ENCODE measurements at regions not wholly inside any gene's neighbourhood (a gene's known extent, or its start where the extent isn't known, plus 50 kb on each side); places are given as distances from the start of the nearest gene placed in this dataset.
"Not testable (repeated sequence)": the region's sequence is repeated elsewhere in the genome, so short reads cannot be mapped to it uniquely, and the experiment has no call there.

GRCh38 chr6:9810286-9810685 is 604.6 kb downstream of the TFAP2A start:
- DNase-seq (ENCODE audit: low spot score): no peak

DNA sequence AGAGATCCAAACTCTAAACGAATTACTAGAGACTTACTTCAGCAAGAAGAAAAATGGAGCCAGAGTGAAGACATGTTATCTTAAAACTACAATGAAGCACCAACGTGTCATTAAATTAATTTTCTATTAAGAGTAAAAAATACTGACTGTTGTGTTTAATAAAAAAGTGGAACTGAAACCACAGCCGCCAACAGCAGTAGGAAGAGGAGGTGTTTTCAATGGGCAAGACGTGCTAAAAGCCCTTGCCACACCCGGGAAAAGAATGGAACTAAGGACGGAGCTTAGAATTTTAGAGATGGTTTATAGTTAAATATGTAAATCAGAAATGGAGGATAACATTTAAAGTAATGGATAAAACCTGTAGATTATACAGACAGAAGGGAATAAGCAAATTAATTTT is 608.7 kb downstream of the TFAP2A start:
- no peak for DNase-seq (ENCODE audit: low spot score)

GRCh38 chr6:9801249-9801754 is 613.6 kb downstream of the TFAP2A start:
- no peak for DNase-seq (ENCODE audit: low spot score)

GRCh38 chr6:9799582-9799981 is 615.3 kb downstream of the TFAP2A start:
- DNase-seq (ENCODE audit: low spot score): no peak

GRCh38 chr6:9796827-9797226 is 618.0 kb downstream of the TFAP2A start:
- DNase-seq (ENCODE audit: low spot score): no peak

DNA sequence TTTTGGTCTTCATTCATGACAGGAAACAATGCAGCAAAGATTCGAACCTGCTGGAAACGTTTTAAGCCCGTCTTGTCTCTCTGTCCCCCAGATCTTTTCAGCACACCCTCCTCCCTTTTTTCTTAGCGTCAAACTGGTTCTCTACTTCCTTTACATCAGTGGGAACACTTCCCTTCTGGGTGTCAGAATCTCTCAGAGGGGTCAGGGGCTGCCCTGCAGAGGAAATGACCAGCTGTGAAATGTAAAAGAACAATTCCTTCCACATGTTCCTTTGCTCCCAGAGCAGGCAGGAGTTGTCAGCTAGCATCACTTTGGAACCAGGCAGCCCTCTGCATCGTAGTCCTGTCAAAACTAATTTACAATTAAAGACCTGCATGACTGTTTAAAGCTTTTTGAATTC is 619.0 kb downstream of the TFAP2A start:
- no peak for DNase-seq (ENCODE audit: low spot score)

DNA sequence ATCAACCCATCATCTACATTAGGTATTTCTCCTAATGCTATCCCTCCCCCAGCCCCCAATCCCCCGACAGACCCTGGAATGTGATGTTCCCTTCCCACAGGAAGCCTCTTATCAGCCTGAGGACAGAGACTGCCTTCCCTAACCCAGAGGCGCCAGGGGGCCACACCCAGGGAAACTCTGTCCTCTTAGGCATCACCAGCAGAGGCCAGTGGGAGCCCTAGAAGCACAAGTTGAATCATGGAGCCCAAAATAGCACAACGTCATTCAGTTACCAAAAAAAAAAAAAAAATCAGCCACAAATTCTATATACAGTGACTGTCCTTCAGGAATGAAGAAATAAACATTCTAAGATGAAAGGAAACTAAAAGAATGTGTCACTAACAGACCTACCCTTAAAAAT is 625.7 kb downstream of the TFAP2A start:
- no peak for DNase-seq (ENCODE audit: low spot score)

DNA sequence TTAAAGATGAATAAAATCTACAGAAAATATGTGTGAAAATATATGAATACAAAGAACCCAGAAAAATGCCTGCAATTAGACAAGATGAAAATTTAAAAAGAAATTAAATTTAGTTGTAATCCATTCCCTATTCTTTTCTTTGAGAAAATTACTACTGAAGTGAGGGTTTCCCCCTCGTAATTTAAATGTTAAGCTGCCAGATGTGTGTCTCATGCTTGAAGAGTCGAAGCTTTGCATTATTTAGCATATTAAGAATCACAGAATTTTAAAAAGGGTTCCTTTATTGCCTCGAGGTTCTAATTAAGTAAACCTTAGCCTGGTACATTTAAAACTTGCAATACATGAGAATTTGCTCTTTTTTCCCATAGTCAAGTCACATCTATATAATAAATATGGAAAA is 630.1 kb downstream of the TFAP2A start:
- DNase-seq (ENCODE audit: low spot score): no peak

- DNase-seq (ENCODE audit: low spot score): no peak
Measured at GRCh38 chr6:9783567-9783966, 631.3 kb downstream of the TFAP2A start.

DNA sequence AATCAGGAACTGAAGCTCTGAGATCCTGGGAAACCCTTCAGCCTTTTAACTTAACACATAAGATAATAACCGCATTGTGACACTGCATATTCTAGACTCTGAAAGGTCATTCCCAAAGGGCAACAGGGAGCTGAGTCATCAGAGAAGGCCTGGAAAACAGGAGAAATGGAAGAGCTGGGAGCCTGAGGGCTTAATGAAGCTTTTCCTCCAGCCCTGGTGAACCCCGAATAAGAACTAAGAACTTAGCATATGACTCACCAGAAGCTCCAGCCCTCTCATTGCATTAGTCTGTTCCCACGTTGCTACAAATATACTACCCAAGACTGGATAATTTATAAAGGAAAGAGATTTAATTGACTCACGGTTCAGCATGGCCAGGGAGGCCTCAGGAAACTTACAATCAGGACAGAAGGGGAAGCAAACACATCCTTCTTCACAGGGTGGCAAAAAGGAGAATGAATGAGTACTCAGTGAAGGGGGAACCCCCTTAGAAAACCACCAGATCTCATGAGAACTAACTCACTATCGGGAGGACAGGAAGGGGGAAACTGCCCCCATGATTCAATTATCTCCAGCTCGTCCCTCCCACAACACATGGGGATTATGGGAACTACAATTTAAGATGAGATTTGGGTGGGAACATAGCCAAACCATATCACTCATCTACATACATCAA is 648.5 kb downstream of the TFAP2A start:
- DNase-seq (ENCODE audit: low spot score): no peak

- no peak for DNase-seq (ENCODE audit: low spot score)
Measured at GRCh38 chr6:9761220-9761619, 653.7 kb downstream of the TFAP2A start.

DNA sequence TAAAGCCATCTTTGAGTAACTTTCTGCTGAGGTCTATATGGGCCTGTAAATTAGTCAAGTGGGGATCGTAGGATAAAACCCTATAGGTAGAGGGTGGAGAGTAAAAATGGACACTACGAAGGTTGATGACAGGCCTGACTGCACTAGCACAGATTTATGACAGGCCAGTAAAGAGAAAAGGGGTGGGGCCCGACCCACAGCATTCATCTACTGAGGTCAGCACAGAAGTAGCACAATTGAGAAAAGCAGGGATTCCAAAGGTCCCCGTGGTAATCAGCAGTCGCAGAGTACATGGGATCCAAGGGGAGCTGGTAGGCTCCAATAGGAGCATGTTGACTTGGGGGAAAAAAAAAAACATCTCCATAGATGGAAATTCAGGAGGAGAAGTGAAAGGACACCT is 660.4 kb downstream of the TFAP2A start:
- no peak for DNase-seq (ENCODE audit: low spot score)

- no peak for DNase-seq (ENCODE audit: low spot score)
Measured at GRCh38 chr6:9745966-9746365, 668.9 kb downstream of the TFAP2A start.

- no peak for DNase-seq (ENCODE audit: low spot score)
Measured at GRCh38 chr6:9745476-9745875, 669.4 kb downstream of the TFAP2A start.

DNA sequence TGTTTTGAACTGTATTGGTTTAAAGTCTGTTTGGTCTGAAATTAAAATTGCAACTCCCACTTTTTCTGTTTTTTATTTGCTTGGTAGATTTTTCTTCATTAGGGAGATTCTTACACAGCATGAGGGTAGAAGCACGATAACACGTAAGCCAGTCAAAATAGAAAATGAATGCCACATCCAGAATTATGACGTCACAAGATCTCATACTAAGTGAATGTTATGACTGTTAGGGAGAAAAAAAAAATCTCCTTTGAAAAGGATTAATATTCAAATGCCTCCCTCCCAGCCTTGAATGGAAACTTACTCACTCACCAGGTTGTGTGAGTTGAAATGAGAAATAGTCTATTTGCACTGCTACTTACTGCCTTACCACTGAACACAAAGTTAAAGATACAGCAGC is 670.8 kb downstream of the TFAP2A start:
- no peak for DNase-seq (ENCODE audit: low spot score)

DNA sequence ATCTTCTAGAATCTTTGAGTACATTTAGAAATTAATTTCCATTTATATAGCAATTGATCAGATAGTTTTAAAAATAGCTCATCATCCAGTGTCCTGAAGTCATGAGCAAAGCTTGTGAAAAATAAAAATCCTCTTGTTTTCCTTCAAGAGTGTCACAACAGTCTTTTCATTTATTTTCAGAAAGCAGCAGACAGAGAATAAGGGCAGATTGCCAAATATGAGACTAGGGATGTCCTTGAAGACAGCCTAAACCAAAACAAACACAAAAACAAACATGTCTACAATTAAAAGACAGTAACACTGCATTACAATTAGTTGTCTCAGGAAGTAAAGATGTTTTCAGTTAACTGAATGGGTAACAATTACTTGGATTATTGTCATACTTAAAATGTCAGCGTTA is 682.8 kb downstream of the TFAP2A start:
- DNase-seq (ENCODE audit: low spot score): no peak

DNA sequence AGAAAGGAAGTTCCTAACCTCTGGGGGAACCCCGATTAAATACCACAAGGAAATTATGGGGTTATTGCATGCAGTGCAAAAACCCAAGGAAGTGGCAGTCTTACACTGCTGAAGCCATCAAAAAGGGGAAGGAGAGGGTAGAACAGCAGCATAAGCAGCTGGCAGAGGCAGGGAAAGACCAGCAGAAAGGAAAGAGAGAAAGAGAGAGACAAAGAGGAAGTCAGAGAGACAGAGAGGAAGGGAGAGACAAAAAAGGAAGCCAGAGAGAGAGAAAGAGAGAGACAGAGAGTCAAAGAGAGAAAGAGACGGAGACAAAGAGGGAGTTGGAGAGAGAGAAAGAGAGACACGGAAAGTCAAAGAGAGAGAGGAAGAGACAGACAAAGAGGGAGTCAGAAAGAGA is 689.1 kb downstream of the TFAP2A start:
- not testable (repeated sequence) for DNase-seq (ENCODE audit: low spot score)

DNA sequence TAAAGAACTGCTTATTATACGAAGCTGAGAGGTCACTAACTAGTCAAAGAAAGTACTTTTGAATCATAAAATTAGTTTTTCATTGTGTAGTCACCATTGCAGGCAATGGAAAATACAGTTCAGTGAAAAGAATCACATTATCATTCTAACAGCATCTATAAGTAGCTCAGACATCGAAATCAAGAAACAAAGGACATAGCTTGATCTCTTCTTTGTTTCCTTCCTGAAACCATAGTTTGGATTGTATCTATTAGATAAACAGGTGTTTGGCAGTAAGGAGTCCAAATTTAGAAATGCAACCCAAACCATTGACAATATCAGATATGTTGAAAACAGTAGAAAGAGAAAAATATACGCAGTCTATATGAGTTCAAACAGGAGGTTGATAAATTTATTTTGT is 697.3 kb downstream of the TFAP2A start:
- DNase-seq (ENCODE audit: low spot score): no peak

- DNase-seq (ENCODE audit: low spot score): no peak
Measured at GRCh38 chr6:9711365-9711764, 703.5 kb downstream of the TFAP2A start.

GRCh38 chr6:9710574-9710973 is 704.3 kb downstream of the TFAP2A start:
- no peak for DNase-seq (ENCODE audit: low spot score)

- DNase-seq (ENCODE audit: low spot score): no peak
Measured at GRCh38 chr6:9708600-9708999, 706.3 kb downstream of the TFAP2A start.

DNA sequence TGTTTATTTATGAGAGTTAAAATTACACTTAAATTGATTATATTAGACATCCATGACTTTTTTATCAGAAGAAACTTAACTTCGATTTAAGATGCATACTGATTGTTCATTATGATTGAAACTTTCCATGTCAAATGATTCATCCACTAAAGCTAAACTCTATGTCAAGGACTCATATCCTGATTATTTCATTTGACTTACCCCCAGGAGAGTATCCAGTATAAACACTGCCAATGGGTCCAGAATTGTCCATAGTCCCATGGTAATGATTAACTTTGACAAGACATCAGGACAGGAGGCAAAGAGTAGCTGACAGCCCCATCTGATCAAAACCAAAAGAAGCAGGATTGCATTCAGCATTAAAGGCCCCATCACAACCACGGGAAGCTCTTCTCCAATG is 709.9 kb downstream of the TFAP2A start:
- no peak for DNase-seq (ENCODE audit: low spot score)

DNA sequence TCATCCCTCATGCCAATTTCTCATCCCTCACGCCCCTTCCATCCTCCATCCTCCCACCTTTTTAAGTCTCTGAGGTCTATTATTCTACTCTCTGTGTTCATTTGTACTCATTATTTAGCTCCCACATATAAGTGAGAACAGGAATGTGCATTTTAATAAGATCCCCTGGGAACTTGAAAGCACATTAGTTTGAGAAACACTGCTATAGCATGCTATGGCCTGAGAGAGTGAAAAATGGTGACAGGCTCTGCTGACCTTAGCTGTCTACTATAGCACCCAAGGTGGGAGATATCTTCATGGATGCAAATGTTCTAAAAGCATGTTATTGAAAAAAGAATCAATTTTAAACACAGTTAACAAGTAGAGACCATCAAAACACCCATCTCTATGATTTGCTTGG is 712.0 kb downstream of the TFAP2A start:
- no peak for DNase-seq (ENCODE audit: low spot score)

DNA sequence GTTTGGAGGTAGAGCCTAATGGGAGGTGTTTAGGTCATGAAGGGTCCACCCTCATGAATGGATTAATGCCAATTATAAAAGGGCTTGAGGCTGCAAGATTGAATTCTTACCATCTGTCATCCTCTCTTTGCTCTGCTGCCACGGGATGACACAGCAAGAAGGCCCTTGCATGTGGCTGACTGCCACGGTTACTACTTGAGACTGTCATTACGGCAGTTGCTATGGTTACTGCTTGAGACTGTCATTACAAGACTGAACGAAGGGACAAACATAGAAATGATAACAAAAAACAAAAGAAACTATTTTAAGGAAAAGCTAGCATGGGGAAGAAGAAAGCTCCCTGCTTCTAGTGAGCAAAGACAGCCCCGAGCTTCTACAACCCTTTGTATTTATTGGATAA is 715.0 kb downstream of the TFAP2A start:
- no peak for DNase-seq (ENCODE audit: low spot score)

Data from iPS-NIHi11 (cell line).